ENCODE measurements at regions not wholly inside any gene's neighbourhood (a gene's known extent, or its start where the extent isn't known, plus 50 kb on each side); places are given as distances from the start of the nearest gene placed in this dataset.

GRCh38 chrX:94854251-94854650 is 1180.2 kb downstream of the FAM133A start:
- TF ChIP-seq CTCF (IDR thresholded peaks at IDR 0.05) (no peak), EZH2 (IDR thresholded peaks at IDR 0.05) (no peak)

Measured in neural progenitor cell (in vitro differentiated cells).